ENCODE measurements at regions not wholly inside any gene's neighbourhood (a gene's known extent, or its start where the extent isn't known, plus 50 kb on each side); places are given as distances from the start of the nearest gene placed in this dataset.

- Histone ChIP-seq H4K91ac (ENCODE audit: insufficient read length, low read depth, low read length) (no peak overlapping the region), H2BK15ac (ENCODE audit: low read depth, low read length) (no peak overlapping the region), H2BK12ac (ENCODE audit: insufficient read length, low read depth, low read length) (no peak overlapping the region), H3T11ph (ENCODE audit: low read length) (no peak overlapping the region), H2AK5ac (ENCODE audit: insufficient read length, low read length) (no peak overlapping the region), H4K20me1 (ENCODE audit: control insufficient read depth, insufficient read depth, insufficient read length) (no peaks in the 10 kb centered on the region), H2BK20ac (ENCODE audit: low read depth, low read length, poor library complexity, severe bottlenecking) (no peak overlapping the region), H2BK120ac (ENCODE audit: low read depth, low read length, poor library complexity, severe bottlenecking) (no peak overlapping the region), H3K14ac (ENCODE audit: insufficient read depth, low read length) (no peak overlapping the region), H3K4ac (ENCODE audit: low read depth, low read length) (no peak overlapping the region), H3K27ac (ENCODE audit: insufficient read length, low read depth, low read length) (no peak overlapping the region), H2BK5ac (ENCODE audit: insufficient read length, low read length) (no peak overlapping the region), H3K23ac (ENCODE audit: insufficient read length, low read depth, low read length) (no peak overlapping the region), H3K4me2 (ENCODE audit: insufficient read depth, insufficient read length, low read length) (no peak overlapping the region), H2AFZ (ENCODE audit: low read length) (no peak overlapping the region), H3K9ac (ENCODE audit: extremely low read depth, insufficient read length, low read length) (no peak overlapping the region), H3K4me1 (ENCODE audit: insufficient read depth, low read length) (no peaks in the 10 kb centered on the region), H3K79me1 (ENCODE audit: insufficient read depth, low read depth, low read length, poor library complexity, severe bottlenecking) (no peaks in the 10 kb centered on the region), H3K9me3 (ENCODE audit: control insufficient read depth, low read depth, low read length) (no peaks in the 10 kb centered on the region), H3K56ac (ENCODE audit: insufficient read length, low read depth, low read length) (no peak overlapping the region), H3K18ac (ENCODE audit: insufficient read length, low read depth, low read length) (no peak overlapping the region), H3K23me2 (ENCODE audit: insufficient read length, low read depth, low read length, poor library complexity, severe bottlenecking) (no peaks in the 10 kb centered on the region), H3K27me3 (ENCODE audit: insufficient read depth, low read length) (no peaks in the 10 kb centered on the region), H4K5ac (ENCODE audit: insufficient read length, low read depth, low read length) (no peak overlapping the region), H3K79me2 (ENCODE audit: insufficient read depth, low read length) (no peaks in the 10 kb centered on the region), H4K8ac (replicated peaks; ENCODE audit: insufficient read length, low read depth, low read length) (no peak overlapping the region)
- Mint-ChIP-seq H3K9me3 (peaks cover 3 to 25% of the 10 kb centered on the region in 2 experiments; a peak in 2 of 5 replicates), H3K4me1 (peaks cover 0 to 3% of the 10 kb centered on the region in 2 experiments; a peak in 1 of 4 replicates), H3K27me3 (ENCODE audit: low read depth) (peaks cover 3% of the 10 kb centered on the region; the same call in 1 of the 2 replicates), H3K27ac (no peak overlapping the region), H3K36me3 (ENCODE audit: insufficient read depth in 1 of 3, low read depth in 3 of 3) (peaks cover 0 to 14% (median 13%) of the 10 kb centered on the region in 3 experiments; a peak in 4 of 7 replicates), H3K4me3 (no peak overlapping the region)
- no CpG with 5 or more reads among the region's 1 CpG for WGBS (ENCODE audit: extremely low coverage, insufficient read length, low lambda C conversion rate)
- DNase-seq = no peak
- TF ChIP-seq CTCF (conservative IDR thresholded peaks at IDR 0.05) = no peak
These were observed 109.8 kb upstream of the TBC1D5 start for GRCh38 chr3:17852217-17852616.
